ENCODE measurements at regions not wholly inside any gene's neighbourhood (a gene's known extent, or its start where the extent isn't known, plus 50 kb on each side); places are given as distances from the start of the nearest gene placed in this dataset.

GRCh38 chr17:54096216-54096615, 273.5 kb downstream of the KIF2B start:
- no peak overlapping the region for H3K4me3 ChIP-seq (ENCODE audit: low read depth, low read length)
- no peaks in the 10 kb centered on the region for H3K9me3 ChIP-seq (ENCODE audit: severe bottlenecking)
- TF ChIP-seq CTCF (IDR thresholded peaks at IDR 0.05; ENCODE audit: low read depth, low read length), result no peak
- H3K27me3 ChIP-seq (ENCODE audit: insufficient read depth, low read depth, severe bottlenecking), result no peaks in the 10 kb centered on the region
- no peak overlapping the region for H3K27ac ChIP-seq
- no peaks in the 10 kb centered on the region for H3K36me3 ChIP-seq
- no peak for DNase-seq

GRCh38 chr17:54099221-54099620, 276.5 kb downstream of the KIF2B start:
- H3K36me3 ChIP-seq, result no peaks in the 10 kb centered on the region
- peaks cover 18% of the 10 kb centered on the region for H3K9me3 ChIP-seq (ENCODE audit: severe bottlenecking)
- no peaks in the 10 kb centered on the region for H3K27me3 ChIP-seq (ENCODE audit: insufficient read depth, low read depth, severe bottlenecking)
- no peak for DNase-seq
- H3K4me3 ChIP-seq (ENCODE audit: low read depth, low read length), result no peak overlapping the region
- no peak overlapping the region for H3K27ac ChIP-seq
- TF ChIP-seq CTCF (IDR thresholded peaks at IDR 0.05; ENCODE audit: low read depth, low read length), result no peak

GRCh38 chr17:54102246-54102645, 279.5 kb downstream of the KIF2B start:
- Histone ChIP-seq H3K9me3 (ENCODE audit: severe bottlenecking) (peaks cover 22% of the 10 kb centered on the region), H3K4me3 (ENCODE audit: low read depth, low read length) (no peak overlapping the region), H3K27ac (no peak overlapping the region), H3K27me3 (ENCODE audit: insufficient read depth, low read depth, severe bottlenecking) (no peaks in the 10 kb centered on the region), H3K36me3 (no peaks in the 10 kb centered on the region)
- no peak for TF ChIP-seq CTCF (IDR thresholded peaks at IDR 0.05; ENCODE audit: low read depth, low read length)
- no peak for DNase-seq

GRCh38 chr17:54111576-54111975, 288.8 kb downstream of the KIF2B start:
- no peak overlapping the region for H3K4me3 ChIP-seq (ENCODE audit: low read depth, low read length)
- no peak overlapping the region for H3K27ac ChIP-seq
- no peak for TF ChIP-seq CTCF (IDR thresholded peaks at IDR 0.05; ENCODE audit: low read depth, low read length)
- no peak for DNase-seq
- no peaks in the 10 kb centered on the region for H3K36me3 ChIP-seq
- H3K9me3 ChIP-seq (ENCODE audit: severe bottlenecking), result peaks cover 4% of the 10 kb centered on the region
- H3K27me3 ChIP-seq (ENCODE audit: insufficient read depth, low read depth, severe bottlenecking), result no peaks in the 10 kb centered on the region

GRCh38 chr17:54117452-54117851, 294.7 kb downstream of the KIF2B start:
- Histone ChIP-seq H3K36me3 (no peaks in the 10 kb centered on the region), H3K4me3 (ENCODE audit: low read depth, low read length) (no peak overlapping the region), H3K9me3 (ENCODE audit: severe bottlenecking) (peaks cover 2% of the 10 kb centered on the region), H3K27me3 (ENCODE audit: insufficient read depth, low read depth, severe bottlenecking) (no peaks in the 10 kb centered on the region), H3K27ac (no peak overlapping the region)
- no peak for TF ChIP-seq CTCF (IDR thresholded peaks at IDR 0.05; ENCODE audit: low read depth, low read length)
- DNase-seq, result no peak

- no peaks in the 10 kb centered on the region for H3K36me3 ChIP-seq
- H3K4me3 ChIP-seq (ENCODE audit: low read depth, low read length), result no peak overlapping the region
- no peak overlapping the region for H3K27ac ChIP-seq
- H3K27me3 ChIP-seq (ENCODE audit: insufficient read depth, low read depth, severe bottlenecking), result no peaks in the 10 kb centered on the region
- TF ChIP-seq CTCF (IDR thresholded peaks at IDR 0.05; ENCODE audit: low read depth, low read length), result no peak
- peaks cover 21% of the 10 kb centered on the region for H3K9me3 ChIP-seq (ENCODE audit: severe bottlenecking)
- no peak for DNase-seq
Measured at GRCh38 chr17:54124456-54124855, 301.7 kb downstream of the KIF2B start.
